D341Med (cell line): ENCODE measurements at regions not wholly inside any gene's neighbourhood (a gene's known extent, or its start where the extent isn't known, plus 50 kb on each side); places are given as distances from the start of the nearest gene placed in this dataset.
"Not testable (repeated sequence)": the region's sequence is repeated elsewhere in the genome, so short reads cannot be mapped to it uniquely, and the experiment has no call there.

Experiments used
- DNase-seq: peaks from one replicate; pipeline ENCODE4 v3.0.0; 2012; ENCODE audit warnings: low spot score

- no peak for DNase-seq
Measured at GRCh38 chr14:84926656-84927055, 603.3 kb upstream of the FLRT2 start.

- no peak for DNase-seq
Measured at GRCh38 chr14:84927096-84927827, 602.7 kb upstream of the FLRT2 start.

- DNase-seq = no peak
Measured at GRCh38 chr14:84929086-84929485, 600.9 kb upstream of the FLRT2 start.

DNA sequence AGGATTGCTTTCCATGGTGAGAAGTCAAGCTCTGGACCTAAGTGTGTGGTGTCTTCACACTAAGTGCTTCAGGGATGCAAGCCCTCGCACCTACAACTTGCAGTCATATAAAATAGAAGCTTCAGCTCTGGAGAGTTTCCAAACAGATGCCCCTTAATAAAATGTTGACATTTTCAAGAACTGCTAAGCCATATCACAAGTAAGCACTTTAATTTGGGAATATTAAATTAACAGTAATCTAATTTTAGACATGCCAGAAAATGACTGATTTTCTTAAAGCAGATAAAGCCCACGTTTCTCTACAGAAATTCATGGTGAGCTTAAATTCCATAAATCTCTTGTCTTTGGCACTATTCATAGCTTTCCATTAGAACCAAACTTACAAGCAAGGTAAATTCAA is 600.1 kb upstream of the FLRT2 start:
- DNase-seq = no peak

GRCh38 chr14:84937016-84937415 is 592.9 kb upstream of the FLRT2 start:
- DNase-seq = peak; percentile 36

DNA sequence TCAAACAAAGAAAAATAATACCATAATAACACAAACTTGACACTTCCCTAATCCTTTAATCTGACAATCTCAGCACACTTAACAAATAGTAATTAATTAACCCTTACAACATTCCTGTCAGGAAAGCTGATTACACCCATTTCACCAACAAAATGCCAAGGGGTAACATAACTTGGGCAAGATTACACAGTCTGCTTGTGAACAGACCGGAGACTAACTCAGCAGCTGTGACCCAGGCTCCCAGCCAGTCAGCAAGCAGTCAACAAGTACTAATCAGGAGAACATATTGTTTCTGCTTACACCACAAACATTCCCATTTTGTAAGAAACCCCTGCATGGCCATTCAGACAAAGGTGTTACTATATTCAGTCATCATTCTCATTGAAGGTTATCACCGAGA is 592.5 kb upstream of the FLRT2 start:
- DNase-seq = peak; percentile 55

DNA sequence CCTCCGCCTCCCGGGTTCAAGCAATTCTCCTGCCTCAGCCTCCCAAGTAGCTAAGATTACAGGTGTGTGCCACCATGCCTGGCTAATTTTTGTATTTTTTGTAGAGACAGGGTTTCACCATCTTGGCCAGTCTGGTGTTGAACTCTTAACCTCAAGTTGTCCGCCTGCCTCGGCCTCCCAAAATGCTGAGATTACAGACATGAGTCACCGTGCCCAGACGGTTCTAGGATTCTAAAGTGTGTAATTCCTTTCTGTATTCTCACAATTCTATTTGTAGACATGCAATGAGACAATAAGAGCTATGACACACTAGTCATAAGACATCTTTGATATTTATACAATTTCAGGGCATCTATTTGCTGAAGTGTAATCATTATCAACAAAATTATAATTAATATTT is 585.0 kb upstream of the FLRT2 start:
- DNase-seq = not testable (repeated sequence)

DNA sequence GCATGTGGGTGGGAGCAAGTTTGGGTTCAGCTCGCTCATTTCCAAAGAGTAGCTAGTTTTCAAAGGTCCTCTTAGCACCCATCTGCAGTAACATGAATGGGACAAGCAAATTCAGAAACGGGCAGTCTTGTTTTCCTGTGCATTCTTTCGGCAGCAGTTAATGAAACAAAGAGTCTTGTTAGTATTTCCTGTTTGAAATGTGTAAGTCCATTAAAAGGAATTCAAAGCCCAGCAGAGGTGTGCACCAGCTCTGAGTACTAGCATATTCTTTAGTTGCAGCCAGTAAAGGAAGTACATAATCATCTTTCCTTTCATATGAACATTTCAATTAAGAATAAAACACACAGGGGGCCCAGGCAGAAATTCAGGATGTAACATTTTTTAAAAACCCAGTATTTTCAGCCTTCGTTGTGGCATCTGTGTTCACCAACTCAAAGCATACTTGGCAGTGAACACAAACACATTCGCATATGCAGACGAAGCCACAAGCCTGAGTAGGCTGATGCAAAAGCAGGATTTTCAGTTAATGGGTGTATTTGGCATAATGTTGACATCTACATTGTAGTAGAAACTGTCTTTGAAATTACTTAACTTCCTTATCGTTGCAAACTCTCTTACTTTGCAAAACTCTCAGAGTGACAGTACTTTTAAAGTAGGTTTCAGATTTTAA is 570.0 kb upstream of the FLRT2 start:
- no peak for DNase-seq

- peak; percentile 53 for DNase-seq
Measured at GRCh38 chr14:84961637-84962036, 568.3 kb upstream of the FLRT2 start.

DNA sequence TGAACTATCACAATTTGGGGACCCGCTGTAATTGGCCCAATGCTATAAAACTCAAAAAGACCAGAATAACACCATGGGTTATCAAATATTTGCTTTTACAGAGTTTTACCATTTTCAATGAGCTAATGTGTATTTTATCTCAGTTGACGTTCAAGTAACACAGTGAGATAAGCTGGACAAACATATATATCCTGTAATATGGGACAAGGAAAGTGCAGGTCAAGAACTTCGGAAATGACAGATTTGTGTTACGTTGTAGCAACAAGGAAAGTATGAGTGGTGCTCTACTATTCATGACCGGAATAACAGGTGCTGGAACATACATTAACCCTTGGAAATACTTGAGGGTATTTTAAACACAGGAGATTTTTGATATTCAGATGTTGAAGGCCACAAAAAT is 566.4 kb upstream of the FLRT2 start:
- DNase-seq = no peak

DNA sequence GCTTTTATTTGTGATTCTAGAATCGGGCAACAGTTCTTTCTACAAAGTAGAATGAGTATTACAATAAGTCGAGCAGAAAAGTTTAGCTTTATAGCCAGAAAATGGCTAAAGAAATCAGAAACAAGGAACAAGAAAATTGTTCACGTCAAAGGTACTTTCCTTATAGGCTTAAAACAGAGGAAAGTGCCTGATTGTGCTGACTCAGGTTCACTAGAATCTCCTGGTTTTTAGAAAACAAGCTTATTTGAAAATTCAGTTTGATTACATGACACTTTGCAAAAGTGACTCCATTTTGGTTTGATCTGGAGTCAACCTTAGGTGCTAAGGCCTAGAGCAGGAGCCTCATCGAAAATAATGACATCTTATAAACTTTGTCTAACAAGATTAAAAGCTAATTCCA is 564.7 kb upstream of the FLRT2 start:
- no peak for DNase-seq

- no peak for DNase-seq
Measured at GRCh38 chr14:84969501-84969900, 560.4 kb upstream of the FLRT2 start.

DNA sequence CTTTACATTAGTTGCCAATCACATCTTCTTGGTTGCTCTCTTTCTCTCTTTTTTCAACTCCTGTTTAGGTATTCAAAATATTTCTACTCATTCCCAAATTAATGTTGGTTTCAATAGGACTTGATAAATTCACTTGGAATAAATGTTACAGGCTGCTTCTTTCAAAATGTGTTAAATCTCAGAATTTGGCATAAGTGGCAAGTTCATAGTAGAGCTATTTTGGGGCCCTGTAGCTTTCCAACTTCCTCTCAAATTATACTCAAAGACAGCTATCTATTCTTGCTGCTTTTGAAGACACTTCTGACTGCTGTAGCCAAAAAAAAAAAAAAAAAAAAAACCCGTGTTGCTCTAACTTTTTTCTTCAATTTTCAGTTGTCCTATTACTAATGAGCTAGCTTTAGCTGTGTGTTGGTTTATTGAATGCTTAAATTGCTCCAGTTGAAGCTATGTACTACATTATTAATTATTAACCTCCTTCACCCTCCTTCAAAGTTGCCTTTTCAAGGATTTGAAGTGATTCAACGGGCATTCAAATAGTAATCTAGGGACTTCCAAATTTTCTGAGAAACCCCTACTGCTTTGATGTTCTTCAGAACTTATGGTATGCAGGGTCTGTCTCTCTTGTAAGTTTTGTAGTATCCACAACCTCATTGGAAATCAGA is 554.6 kb upstream of the FLRT2 start:
- no peak for DNase-seq

DNA sequence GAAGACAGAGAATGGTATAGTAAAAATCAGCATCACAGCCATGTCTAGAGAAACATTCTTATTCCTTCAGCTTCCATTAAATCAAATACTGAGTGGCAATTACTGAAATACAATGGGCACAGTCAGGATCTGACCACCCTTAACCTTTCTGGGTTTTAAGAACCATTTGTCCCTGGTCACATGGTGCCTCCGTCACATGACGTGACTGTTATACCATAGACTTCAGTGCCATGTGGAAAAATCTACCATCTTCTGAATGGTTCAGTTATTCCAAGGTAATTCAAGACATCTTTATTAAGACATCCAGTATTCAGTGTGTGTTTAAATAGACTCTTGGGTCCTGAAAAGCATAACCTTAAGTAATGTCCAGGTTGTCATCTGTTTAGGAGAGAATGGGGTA is 553.1 kb upstream of the FLRT2 start:
- no peak for DNase-seq

DNA sequence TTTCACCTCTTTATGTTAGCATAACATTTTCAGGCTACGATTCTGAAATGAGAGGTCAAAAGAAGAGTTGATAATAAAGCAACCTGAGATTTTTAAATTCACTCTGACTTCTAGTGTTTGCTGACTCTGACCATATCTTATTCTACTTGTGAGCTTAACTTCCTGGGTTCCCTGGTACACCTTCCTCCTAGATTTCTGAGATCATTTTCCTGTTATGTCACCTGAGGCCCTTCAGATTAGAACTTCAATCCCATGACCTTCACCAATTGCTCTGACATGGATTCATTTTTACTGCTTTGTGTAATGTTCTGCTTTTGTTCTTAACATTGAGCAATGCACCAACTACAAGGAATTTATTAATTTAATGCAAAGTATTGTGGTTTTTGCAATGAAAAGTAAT is 542.9 kb upstream of the FLRT2 start:
- DNase-seq = no peak

GRCh38 chr14:84988357-84988756 is 541.6 kb upstream of the FLRT2 start:
- DNase-seq = no peak

GRCh38 chr14:84991021-84991420 is 538.9 kb upstream of the FLRT2 start:
- DNase-seq = no peak

DNA sequence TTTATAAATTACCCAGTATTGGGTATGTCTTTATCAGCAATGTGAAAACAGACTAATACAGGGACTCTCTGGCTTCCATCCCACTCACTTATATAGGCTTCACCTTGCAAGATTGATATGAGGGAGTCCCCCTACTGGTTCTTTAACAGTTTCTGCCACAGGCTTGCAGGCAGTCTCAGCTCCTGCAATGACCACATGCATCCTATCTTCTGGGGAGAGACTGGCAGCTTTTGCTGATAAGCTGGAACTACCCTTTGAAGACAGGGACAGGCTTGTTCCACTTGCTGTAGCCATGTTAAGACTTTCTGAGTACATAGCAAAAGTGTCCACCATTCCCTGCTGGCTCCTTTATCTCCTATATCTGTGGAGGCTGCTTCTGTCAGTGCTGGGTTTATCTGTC is 531.7 kb upstream of the FLRT2 start:
- no peak for DNase-seq

DNA sequence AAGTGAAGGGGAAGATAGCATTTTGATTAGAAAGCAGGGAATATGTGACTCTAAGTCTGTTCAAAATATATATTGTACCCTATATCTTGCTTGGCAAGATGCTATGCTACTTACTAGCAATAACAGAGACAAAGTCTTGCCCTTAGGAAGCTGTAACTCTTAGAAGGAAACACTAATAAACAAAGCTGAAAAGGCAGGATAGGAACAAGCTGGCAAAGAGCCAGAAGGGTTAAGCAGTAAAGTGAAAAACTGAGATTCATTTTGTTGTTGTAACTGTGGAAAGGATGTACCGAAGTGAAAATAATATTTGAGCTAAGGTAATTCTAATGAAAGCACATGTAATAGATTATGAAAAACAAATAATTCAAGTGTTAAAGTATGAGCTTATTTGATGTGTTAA is 527.1 kb upstream of the FLRT2 start:
- DNase-seq = no peak

GRCh38 chr14:85003805-85004204 is 526.1 kb upstream of the FLRT2 start:
- no peak for DNase-seq

GRCh38 chr14:85009506-85009905 is 520.4 kb upstream of the FLRT2 start:
- no peak for DNase-seq

GRCh38 chr14:85010186-85010585 is 519.8 kb upstream of the FLRT2 start:
- DNase-seq = no peak

- no peak for DNase-seq
Measured at GRCh38 chr14:85016496-85016895, 513.4 kb upstream of the FLRT2 start.
